Omental fat pad (tissue), 3 donors: ENCODE measurements at regions not wholly inside any gene's neighbourhood (a gene's known extent, or its start where the extent isn't known, plus 50 kb on each side); places are given as distances from the start of the nearest gene placed in this dataset.

ENCODE experiments used
- ATAC-seq: fragments of 150-250 bp; one replicate; pipeline ENCODE4 v1.9.1; 2016; ENCODE audit warnings: mild to moderate bottlenecking, moderate library complexity; ENCODE audit not compliant: low FRiP score
- DNase-seq: peaks from one replicate; pipeline ENCODE4 v3.0.0-alpha.2; 2019; ENCODE audit warnings: low spot score
- CTCF ChIP-seq, 3 donors: fragments of 450-650 bp; IDR thresholded peaks; one replicate each; pipeline ENCODE4 v1.5.1; 2016 to 2017; ENCODE audit warnings: antibody characterized with exemption in 3 of 3, mild to moderate bottlenecking in 3 of 3, moderate library complexity in 2 of 3

- no peak for TF ChIP-seq CTCF (IDR thresholded peaks at IDR 0.05)
- DNase-seq (no peak), ATAC-seq (no peak)
Measured at GRCh38 chr1:23610677-23611076, 51.4 kb upstream of the ID3 start.

GRCh38 chr1:23609971-23610370 is 50.7 kb upstream of the ID3 start:
- TF ChIP-seq CTCF (IDR thresholded peaks at IDR 0.05) = no peak
- DNase-seq (no peak), ATAC-seq (no peak)
